ENCODE measurements at regions not wholly inside any gene's neighbourhood (a gene's known extent, or its start where the extent isn't known, plus 50 kb on each side); places are given as distances from the start of the nearest gene placed in this dataset.

DNA sequence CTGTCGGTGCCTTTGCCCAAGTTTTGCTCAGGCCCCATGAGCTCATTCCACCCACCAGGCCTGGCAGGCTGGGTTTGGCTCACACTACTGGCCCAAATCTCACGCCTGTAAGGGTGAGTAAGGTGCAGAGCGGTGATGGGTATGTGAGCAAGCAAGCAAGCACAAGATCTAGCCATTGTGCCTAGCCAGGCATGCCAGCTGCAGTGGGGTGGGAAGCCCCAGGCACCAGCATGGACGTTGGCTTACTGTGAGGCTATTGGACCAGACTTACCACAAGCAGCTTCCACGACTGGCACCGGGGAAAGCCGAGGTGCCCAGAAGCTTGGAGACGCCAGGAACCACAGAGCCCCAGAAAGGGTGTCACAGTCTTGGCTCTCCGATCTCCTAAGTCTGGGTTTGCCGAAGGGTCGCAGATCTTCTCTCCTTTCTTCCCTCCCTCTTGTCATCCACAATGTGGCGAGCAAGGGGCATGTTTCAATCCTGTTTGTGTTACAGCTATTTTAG, 2659.4 kb upstream of the PCDH20 start:
- no peak overlapping the region for H3K4me3 ChIP-seq
- TF ChIP-seq, protein P1, sequence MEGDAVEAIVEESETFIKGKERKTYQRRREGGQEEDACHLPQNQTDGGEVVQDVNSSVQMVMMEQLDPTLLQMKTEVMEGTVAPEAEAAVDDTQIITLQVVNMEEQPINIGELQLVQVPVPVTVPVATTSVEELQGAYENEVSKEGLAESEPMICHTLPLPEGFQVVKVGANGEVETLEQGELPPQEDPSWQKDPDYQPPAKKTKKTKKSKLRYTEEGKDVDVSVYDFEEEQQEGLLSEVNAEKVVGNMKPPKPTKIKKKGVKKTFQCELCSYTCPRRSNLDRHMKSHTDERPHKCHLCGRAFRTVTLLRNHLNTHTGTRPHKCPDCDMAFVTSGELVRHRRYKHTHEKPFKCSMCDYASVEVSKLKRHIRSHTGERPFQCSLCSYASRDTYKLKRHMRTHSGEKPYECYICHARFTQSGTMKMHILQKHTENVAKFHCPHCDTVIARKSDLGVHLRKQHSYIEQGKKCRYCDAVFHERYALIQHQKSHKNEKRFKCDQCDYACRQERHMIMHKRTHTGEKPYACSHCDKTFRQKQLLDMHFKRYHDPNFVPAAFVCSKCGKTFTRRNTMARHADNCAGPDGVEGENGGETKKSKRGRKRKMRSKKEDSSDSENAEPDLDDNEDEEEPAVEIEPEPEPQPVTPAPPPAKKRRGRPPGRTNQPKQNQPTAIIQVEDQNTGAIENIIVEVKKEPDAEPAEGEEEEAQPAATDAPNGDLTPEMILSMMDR (IDR thresholded peaks at IDR 0.05; ENCODE audit: low read depth, low read length) = no peak
- H3K4me1 ChIP-seq (ENCODE audit: low read depth) = no peaks in the 10 kb centered on the region
- no peak overlapping the region for H3K27ac ChIP-seq
- no peaks in the 10 kb centered on the region for H3K36me3 ChIP-seq
- no peaks in the 10 kb centered on the region for H3K27me3 ChIP-seq
- H3K9me3 ChIP-seq (ENCODE audit: low read depth) = no peaks in the 10 kb centered on the region
- no peak for DNase-seq (ENCODE audit: low read depth in 1 of 2, low spot score in 1 of 2)

DNA sequence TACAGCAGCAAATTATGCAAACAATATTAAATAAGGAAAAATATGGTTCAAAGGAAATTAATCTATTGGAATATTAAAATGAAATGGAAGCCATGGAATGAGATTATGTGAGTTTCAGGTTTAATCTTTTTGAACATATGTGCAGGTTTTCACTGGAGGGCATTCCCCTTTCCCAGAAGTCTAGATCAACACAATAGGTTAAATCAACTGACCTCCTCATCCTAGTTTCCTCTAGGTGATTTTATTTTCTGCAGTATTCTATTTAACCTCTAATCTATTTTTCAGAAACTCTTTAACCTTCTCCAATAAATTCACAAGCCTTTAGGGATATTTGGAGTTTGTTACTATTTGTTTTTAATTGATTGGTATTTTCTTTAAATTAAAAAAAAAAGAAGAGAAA, 2657.6 kb upstream of the PCDH20 start:
- no peaks in the 10 kb centered on the region for H3K27me3 ChIP-seq
- no peaks in the 10 kb centered on the region for H3K36me3 ChIP-seq
- H3K27ac ChIP-seq = no peak overlapping the region
- no peaks in the 10 kb centered on the region for H3K4me1 ChIP-seq (ENCODE audit: low read depth)
- no peak overlapping the region for H3K4me3 ChIP-seq
- no peaks in the 10 kb centered on the region for H3K9me3 ChIP-seq (ENCODE audit: low read depth)
- DNase-seq (ENCODE audit: low read depth in 1 of 2, low spot score in 1 of 2) = no peak
- TF ChIP-seq, protein P1 (IDR thresholded peaks at IDR 0.05; ENCODE audit: low read depth, low read length) = no peak

DNA sequence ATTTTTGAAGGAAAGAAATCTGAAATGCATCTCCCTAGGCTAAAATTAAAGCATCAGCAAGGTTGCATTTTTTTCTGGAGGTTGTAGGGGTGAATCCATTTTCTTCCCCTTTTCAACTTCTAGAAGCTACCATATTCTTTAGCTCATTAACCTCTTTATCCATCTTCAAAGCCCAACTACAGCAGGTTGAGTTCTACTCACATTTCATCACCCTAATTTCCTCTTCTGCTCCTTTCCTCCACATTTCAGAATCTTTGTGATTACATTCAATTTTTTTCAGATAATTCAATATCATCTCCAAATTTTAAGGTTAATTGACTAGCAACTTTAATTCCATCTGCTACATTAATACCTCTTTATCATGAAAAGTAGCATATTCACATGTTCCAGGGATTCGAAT, 2655.7 kb upstream of the PCDH20 start:
- no peak overlapping the region for H3K4me3 ChIP-seq
- no peak overlapping the region for H3K27ac ChIP-seq
- no peak for DNase-seq (ENCODE audit: low read depth in 1 of 2, low spot score in 1 of 2)
- H3K4me1 ChIP-seq (ENCODE audit: low read depth) = no peaks in the 10 kb centered on the region
- no peaks in the 10 kb centered on the region for H3K27me3 ChIP-seq
- no peaks in the 10 kb centered on the region for H3K36me3 ChIP-seq
- no peaks in the 10 kb centered on the region for H3K9me3 ChIP-seq (ENCODE audit: low read depth)
- TF ChIP-seq, protein P1 (IDR thresholded peaks at IDR 0.05; ENCODE audit: low read depth, low read length) = no peak

DNA sequence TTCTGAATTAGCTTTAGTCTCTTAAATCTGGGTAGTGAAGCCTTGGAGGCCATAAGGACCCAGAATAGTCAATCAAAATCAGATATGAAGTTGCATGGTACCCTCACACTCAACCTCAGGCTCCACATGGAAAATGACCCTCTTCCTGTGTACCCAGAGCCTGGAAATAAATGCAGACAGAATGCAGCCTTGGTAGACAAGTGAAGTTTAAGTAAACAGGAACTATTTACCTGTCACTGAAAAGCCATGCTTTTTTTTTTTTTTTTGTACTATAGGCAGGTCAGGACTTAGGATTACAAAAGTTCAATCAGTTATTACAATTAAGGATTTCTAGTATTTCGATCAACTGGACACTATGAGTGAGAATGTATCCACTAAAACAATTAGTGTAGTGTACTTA, 2654.2 kb upstream of the PCDH20 start:
- Histone ChIP-seq H3K4me3 (no peak overlapping the region), H3K36me3 (no peaks in the 10 kb centered on the region), H3K27me3 (no peaks in the 10 kb centered on the region), H3K9me3 (ENCODE audit: low read depth) (no peaks in the 10 kb centered on the region), H3K27ac (no peak overlapping the region), H3K4me1 (ENCODE audit: low read depth) (no peaks in the 10 kb centered on the region)
- no peak for DNase-seq (ENCODE audit: low read depth in 1 of 2, low spot score in 1 of 2)
- TF ChIP-seq, protein P1 (IDR thresholded peaks at IDR 0.05; ENCODE audit: low read depth, low read length) = no peak

DNA sequence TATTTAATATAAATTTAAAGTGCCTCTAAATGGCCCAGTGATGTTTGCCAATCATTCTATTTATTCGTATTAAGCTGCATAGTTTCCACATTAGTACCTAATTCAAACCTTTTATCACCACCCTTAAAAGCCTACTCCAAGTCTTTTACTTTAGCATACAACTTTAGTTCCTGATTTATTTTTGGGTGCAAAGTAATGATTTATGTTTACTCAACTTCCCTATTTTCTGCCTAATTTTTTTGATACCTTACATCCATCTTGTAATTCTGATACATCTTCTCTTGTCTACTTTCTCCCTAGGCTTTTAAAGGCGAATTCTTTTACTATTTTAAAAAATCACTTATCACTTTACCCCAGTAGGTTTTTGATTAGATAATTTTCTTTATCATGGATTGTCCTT, 2651.1 kb upstream of the PCDH20 start:
- Histone ChIP-seq H3K4me1 (ENCODE audit: low read depth) (no peaks in the 10 kb centered on the region), H3K27me3 (no peaks in the 10 kb centered on the region), H3K9me3 (ENCODE audit: low read depth) (no peaks in the 10 kb centered on the region), H3K4me3 (no peak overlapping the region), H3K36me3 (no peaks in the 10 kb centered on the region), H3K27ac (no peak overlapping the region)
- TF ChIP-seq, protein P1 (IDR thresholded peaks at IDR 0.05; ENCODE audit: low read depth, low read length) = no peak
- DNase-seq (ENCODE audit: low read depth in 1 of 2, low spot score in 1 of 2) = no peak

DNA sequence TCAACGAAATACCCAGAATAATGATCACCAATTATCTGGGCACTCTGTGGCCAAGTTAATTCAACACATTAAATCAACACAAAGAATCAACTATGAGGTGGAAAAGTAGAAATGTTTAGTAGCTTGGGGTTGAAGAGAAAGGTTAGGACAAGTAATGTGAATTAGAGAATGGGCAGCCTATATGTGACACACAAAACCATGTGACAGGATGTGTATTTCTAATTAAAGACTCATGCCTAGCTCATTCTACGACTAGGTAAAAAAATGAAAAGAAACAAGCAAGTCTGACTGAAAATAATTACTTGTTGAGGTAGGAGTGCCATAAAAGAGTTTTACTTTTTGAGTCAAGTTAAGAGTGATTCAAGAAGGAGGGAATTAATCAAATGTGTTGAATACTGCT, 2646.0 kb upstream of the PCDH20 start:
- Histone ChIP-seq H3K36me3 (no peaks in the 10 kb centered on the region), H3K4me3 (no peak overlapping the region), H3K27me3 (no peaks in the 10 kb centered on the region), H3K9me3 (ENCODE audit: low read depth) (no peaks in the 10 kb centered on the region), H3K4me1 (ENCODE audit: low read depth) (no peaks in the 10 kb centered on the region), H3K27ac (no peak overlapping the region)
- DNase-seq (ENCODE audit: low read depth in 1 of 2, low spot score in 1 of 2) = no peak
- TF ChIP-seq, protein P1 (IDR thresholded peaks at IDR 0.05; ENCODE audit: low read depth, low read length) = no peak
